Sigmoid colon (tissue), 6 donors: ENCODE measurements at regions not wholly inside any gene's neighbourhood (a gene's known extent, or its start where the extent isn't known, plus 50 kb on each side); places are given as distances from the start of the nearest gene placed in this dataset.

Experiments
- DNase-seq: peaks from one replicate; pipeline ENCODE4 v3.0.0-alpha.2; 2019
- H3K27ac ChIP-seq, 4 donors: fragments of 200-600 bp; sonication (generic); one replicate each; pipeline ENCODE4 v1.5.1; 2016 to 2019; ENCODE audit warnings: mild to moderate bottlenecking in 1 of 4
- H3K27me3 ChIP-seq, 3 donors: fragments of 200-600 bp; sonication (generic); one replicate each; pipeline ENCODE4 v1.5.1; 2019; ENCODE audit warnings: mild to moderate bottlenecking in 1 of 3
- H3K36me3 ChIP-seq, 4 donors: fragments of 200-600 bp; sonication (generic); one replicate each; pipeline ENCODE4 v1.5.1; 2016 to 2019
- H3K4me1 ChIP-seq, 4 donors: fragments of 200-600 bp; sonication (generic); one replicate each; pipeline ENCODE4 v1.5.1; 2017 to 2019
- H3K4me3 ChIP-seq, 4 donors: fragments of 200-600 bp; sonication (generic); one replicate each; pipeline ENCODE4 v1.5.1; 2017 to 2019; ENCODE audit warnings: mild to moderate bottlenecking in 2 of 4, moderate library complexity in 1 of 4
- H3K9me3 ChIP-seq, 4 donors: fragments of 200-600 bp in 3 of 4; sonication (generic) in 3 of 4; one replicate each; pipeline versions ENCODE4 v1.5.1 to v1.6.1; 2013 to 2019
- CTCF ChIP-seq, 4 experiments: fragments of 450-650 bp in 3 of 4; fragments of 200-600 bp in 1 of 4; IDR thresholded peaks; one replicate each; pipeline ENCODE4 v1.5.1; 2016 to 2019; ENCODE audit warnings: antibody characterized with exemption in 4 of 4, mild to moderate bottlenecking in 3 of 4, moderate library complexity in 2 of 4
- EP300 ChIP-seq, 4 donors: sonication (generic); formaldehyde crosslinking; IDR thresholded peaks; one replicate each; pipeline ENCODE4 v1.6.1; 2017; ENCODE audit warnings: antibody characterized with exemption in 4 of 4
- POLR2A ChIP-seq, 2 donors: fragments of 450-650 bp; IDR thresholded peaks; one replicate each; pipeline ENCODE4 v1.6.1; 2016; ENCODE audit warnings: antibody characterized with exemption in 2 of 2, mild to moderate bottlenecking in 2 of 2, moderate library complexity in 2 of 2
- POLR2AphosphoS5 ChIP-seq, 4 donors: sonication (generic); formaldehyde crosslinking; IDR thresholded peaks; one replicate each; pipeline ENCODE4 v1.6.1; 2017; ENCODE audit warnings: antibody characterized with exemption in 4 of 4
- WGBS, 2 donors: extraction: QIAGEN DNeasy Blood & Tissue Kit; methylation state at CpG; one replicate each; pipeline ENCODE4 v1.1.7; 2013; 5-methylcytosine and 5-hydroxymethylcytosine counted together
- intact Hi-C: fragments of 100-400 bp; cut with DNase I; formaldehyde crosslinking; loops from one replicate; pipeline ENCODE4 v1.15.1; 2023
- donor health status: healthy with polysubstance abuse.
- donor health status: healthy.

- Histone ChIP-seq H3K27me3 (no peaks in the 10 kb centered on the region), H3K27ac (no peak overlapping the region), H3K4me1 (no peaks in the 10 kb centered on the region), H3K9me3 (no peaks in the 10 kb centered on the region), H3K4me3 (no peak overlapping the region), H3K36me3 (no peaks in the 10 kb centered on the region)
- DNase-seq, result no peak
- intact Hi-C loops, result no loop called here
- no peak for TF ChIP-seq CTCF (IDR thresholded peaks at IDR 0.05)
- no peak for TF ChIP-seq POLR2AphosphoS5 (IDR thresholded peaks at IDR 0.05)
- no peak for TF ChIP-seq EP300 (IDR thresholded peaks at IDR 0.05)
- no peak for TF ChIP-seq POLR2A (IDR thresholded peaks at IDR 0.05)
These were observed 285.1 kb downstream of the SH3GL2 start for GRCh38 chr9:17863924-17864323.

- Histone ChIP-seq H3K9me3 (no peaks in the 10 kb centered on the region), H3K27ac (no peak overlapping the region), H3K4me3 (no peak overlapping the region), H3K36me3 (no peaks in the 10 kb centered on the region), H3K4me1 (no peaks in the 10 kb centered on the region), H3K27me3 (no peaks in the 10 kb centered on the region)
- no peak for DNase-seq
- intact Hi-C loops, result no loop called here
- TF ChIP-seq POLR2A (IDR thresholded peaks at IDR 0.05) (no peak), CTCF (IDR thresholded peaks at IDR 0.05) (no peak), POLR2AphosphoS5 (IDR thresholded peaks at IDR 0.05) (no peak), EP300 (IDR thresholded peaks at IDR 0.05) (no peak)
- WGBS, 2 donors, result 97 to 100% methylated on average over 1 of the region's 1 CpG
These were observed 286.1 kb downstream of the SH3GL2 start for GRCh38 chr9:17864951-17865350.

- TF ChIP-seq POLR2A (IDR thresholded peaks at IDR 0.05) (no peak), CTCF (IDR thresholded peaks at IDR 0.05) (no peak), POLR2AphosphoS5 (IDR thresholded peaks at IDR 0.05) (no peak), EP300 (IDR thresholded peaks at IDR 0.05) (no peak)
- no peak overlapping the region for H3K4me3 ChIP-seq
- intact Hi-C loops, result no loop called here
- H3K27me3 ChIP-seq, result no peaks in the 10 kb centered on the region
- H3K27ac ChIP-seq, result no peak overlapping the region
- 48 to 52% methylated on average over 1 of the region's 1 CpG for WGBS, 2 donors
- no peak for DNase-seq
- H3K9me3 ChIP-seq, result no peaks in the 10 kb centered on the region
- no peaks in the 10 kb centered on the region for H3K36me3 ChIP-seq
- no peaks in the 10 kb centered on the region for H3K4me1 ChIP-seq
These were observed 287.0 kb downstream of the SH3GL2 start for GRCh38 chr9:17865881-17866280.

- H3K27ac ChIP-seq, result no peak overlapping the region
- TF ChIP-seq POLR2AphosphoS5 (IDR thresholded peaks at IDR 0.05) (no peak), EP300 (IDR thresholded peaks at IDR 0.05) (no peak), POLR2A (IDR thresholded peaks at IDR 0.05) (no peak), CTCF (IDR thresholded peaks at IDR 0.05) (no peak)
- peaks cover 0 to 3% (median 0%) of the 10 kb centered on the region in 4 donors for H3K9me3 ChIP-seq
- H3K4me3 ChIP-seq, result no peak overlapping the region
- no peaks in the 10 kb centered on the region for H3K4me1 ChIP-seq
- intact Hi-C loops, result no loop called here
- H3K36me3 ChIP-seq, result no peaks in the 10 kb centered on the region
- no peak for DNase-seq
- no peaks in the 10 kb centered on the region for H3K27me3 ChIP-seq
- 77 to 90% methylated on average over 2 of the region's 2 CpGs for WGBS, 2 donors
These were observed 291.9 kb downstream of the SH3GL2 start for GRCh38 chr9:17870722-17871121.

- WGBS, 2 donors, result 81 to 87% methylated on average over 2 of the region's 2 CpGs
- no peak overlapping the region for H3K27ac ChIP-seq
- H3K27me3 ChIP-seq, result no peaks in the 10 kb centered on the region
- intact Hi-C loops, result no loop called here
- peaks cover 0 to 3% (median 0%) of the 10 kb centered on the region in 4 donors for H3K9me3 ChIP-seq
- no peaks in the 10 kb centered on the region for H3K36me3 ChIP-seq
- TF ChIP-seq EP300 (IDR thresholded peaks at IDR 0.05), result no peak
- TF ChIP-seq CTCF (IDR thresholded peaks at IDR 0.05), result no peak
- TF ChIP-seq POLR2A (IDR thresholded peaks at IDR 0.05), result no peak
- TF ChIP-seq POLR2AphosphoS5 (IDR thresholded peaks at IDR 0.05), result no peak
- H3K4me3 ChIP-seq, result no peak overlapping the region
- H3K4me1 ChIP-seq, result no peaks in the 10 kb centered on the region
- DNase-seq, result no peak
These were observed 292.5 kb downstream of the SH3GL2 start for GRCh38 chr9:17871213-17871890.
